NB4 (cell line): ENCODE measurements at regions not wholly inside any gene's neighbourhood (a gene's known extent, or its start where the extent isn't known, plus 50 kb on each side); places are given as distances from the start of the nearest gene placed in this dataset.

Experiments used
- DNase-seq: peaks from one replicate; pipeline ENCODE4 v3.0.0; 2010; ENCODE audit warnings: low read depth
- H3K4me3 ChIP-seq: one replicate; pipeline ENCODE4 v1.5.1; 2011; ENCODE audit warnings: mild to moderate bottlenecking, low read depth, low read length, moderate library complexity
- MYC ChIP-seq: IDR thresholded peaks from 2 replicates; pipeline ENCODE4 v1.6.1; 2011; ENCODE audit warnings: low read depth, low read length
- POLR2A ChIP-seq: IDR thresholded peaks from 2 replicates; pipeline ENCODE4 v1.6.1; 2011; ENCODE audit warnings: mild to moderate bottlenecking; ENCODE audit not compliant: insufficient read length; ENCODE audit errors: extremely low read depth
- TF ChIP-seq, protein P1 (sequence below): IDR thresholded peaks from one replicate; pipeline ENCODE4 v1.5.1; 2012; ENCODE audit warnings: low read depth, low read length
- TF ChIP-seq, protein P2 (sequence below): IDR thresholded peaks from 2 replicates; pipeline ENCODE4 v1.6.1; 2011; ENCODE audit warnings: low read depth, low read length

- DNase-seq, result no peak
- no peak overlapping the region for H3K4me3 ChIP-seq
- TF ChIP-seq, protein P1, sequence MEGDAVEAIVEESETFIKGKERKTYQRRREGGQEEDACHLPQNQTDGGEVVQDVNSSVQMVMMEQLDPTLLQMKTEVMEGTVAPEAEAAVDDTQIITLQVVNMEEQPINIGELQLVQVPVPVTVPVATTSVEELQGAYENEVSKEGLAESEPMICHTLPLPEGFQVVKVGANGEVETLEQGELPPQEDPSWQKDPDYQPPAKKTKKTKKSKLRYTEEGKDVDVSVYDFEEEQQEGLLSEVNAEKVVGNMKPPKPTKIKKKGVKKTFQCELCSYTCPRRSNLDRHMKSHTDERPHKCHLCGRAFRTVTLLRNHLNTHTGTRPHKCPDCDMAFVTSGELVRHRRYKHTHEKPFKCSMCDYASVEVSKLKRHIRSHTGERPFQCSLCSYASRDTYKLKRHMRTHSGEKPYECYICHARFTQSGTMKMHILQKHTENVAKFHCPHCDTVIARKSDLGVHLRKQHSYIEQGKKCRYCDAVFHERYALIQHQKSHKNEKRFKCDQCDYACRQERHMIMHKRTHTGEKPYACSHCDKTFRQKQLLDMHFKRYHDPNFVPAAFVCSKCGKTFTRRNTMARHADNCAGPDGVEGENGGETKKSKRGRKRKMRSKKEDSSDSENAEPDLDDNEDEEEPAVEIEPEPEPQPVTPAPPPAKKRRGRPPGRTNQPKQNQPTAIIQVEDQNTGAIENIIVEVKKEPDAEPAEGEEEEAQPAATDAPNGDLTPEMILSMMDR, result no peak
- TF ChIP-seq MYC (no peak), POLR2A (no peak)
Measured at GRCh38 chr14:101411151-101411550, 150.1 kb upstream of the DIO3 start.

DNA sequence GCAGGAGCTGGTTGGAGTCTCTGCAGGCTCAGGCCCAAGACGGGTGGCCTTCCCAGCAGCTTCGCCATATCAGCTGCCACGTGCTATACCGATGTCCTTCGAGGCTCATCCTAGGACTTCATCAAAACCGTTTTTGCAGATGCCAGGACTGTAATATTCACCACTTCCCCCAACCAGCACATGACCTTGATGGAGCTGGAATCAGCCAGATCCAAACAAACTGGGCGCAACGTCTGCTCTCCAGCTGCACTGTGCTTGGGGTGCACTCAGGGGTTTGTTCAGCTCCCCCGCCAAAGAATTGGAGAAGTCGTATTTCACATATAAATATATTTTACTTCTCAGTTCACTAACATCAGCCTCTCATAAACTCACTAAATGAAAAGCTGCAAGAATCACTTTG is 149.5 kb upstream of the DIO3 start:
- no peak for TF ChIP-seq MYC
- no peak for TF ChIP-seq POLR2A
- TF ChIP-seq, protein P2, sequence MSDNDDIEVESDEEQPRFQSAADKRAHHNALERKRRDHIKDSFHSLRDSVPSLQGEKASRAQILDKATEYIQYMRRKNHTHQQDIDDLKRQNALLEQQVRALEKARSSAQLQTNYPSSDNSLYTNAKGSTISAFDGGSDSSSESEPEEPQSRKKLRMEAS, result no peak
- TF ChIP-seq, protein P1, result no peak
- no peak for DNase-seq
- H3K4me3 ChIP-seq, result no peak overlapping the region

- no peak for TF ChIP-seq POLR2A
- TF ChIP-seq MYC, result no peak
- TF ChIP-seq, protein P1, result no peak
- TF ChIP-seq, protein P2, result no peak
- DNase-seq, result no peak
- H3K4me3 ChIP-seq, result no peak overlapping the region
Measured at GRCh38 chr14:101412739-101413138, 148.6 kb upstream of the DIO3 start.

DNA sequence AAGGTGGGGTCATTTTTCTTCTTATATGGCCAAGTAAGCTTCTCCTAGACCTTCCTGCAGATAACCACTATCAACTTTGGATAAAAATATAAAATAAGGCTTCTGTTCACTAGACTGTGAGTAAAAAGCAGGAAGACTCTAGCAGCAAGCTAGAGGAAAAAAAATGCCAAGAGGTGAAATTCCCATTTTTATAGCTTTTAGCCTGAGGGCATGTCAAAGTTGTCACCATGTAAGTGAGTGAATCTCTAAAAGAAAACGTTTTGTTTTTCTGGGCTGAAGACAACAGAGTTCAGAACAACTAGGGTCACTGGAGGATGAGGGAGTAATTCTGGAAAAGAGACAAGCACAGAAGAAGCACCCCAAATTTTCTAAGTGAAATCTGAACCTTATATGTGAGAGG is 143.9 kb upstream of the DIO3 start:
- no peak overlapping the region for H3K4me3 ChIP-seq
- no peak for DNase-seq
- no peak for TF ChIP-seq MYC

DNA sequence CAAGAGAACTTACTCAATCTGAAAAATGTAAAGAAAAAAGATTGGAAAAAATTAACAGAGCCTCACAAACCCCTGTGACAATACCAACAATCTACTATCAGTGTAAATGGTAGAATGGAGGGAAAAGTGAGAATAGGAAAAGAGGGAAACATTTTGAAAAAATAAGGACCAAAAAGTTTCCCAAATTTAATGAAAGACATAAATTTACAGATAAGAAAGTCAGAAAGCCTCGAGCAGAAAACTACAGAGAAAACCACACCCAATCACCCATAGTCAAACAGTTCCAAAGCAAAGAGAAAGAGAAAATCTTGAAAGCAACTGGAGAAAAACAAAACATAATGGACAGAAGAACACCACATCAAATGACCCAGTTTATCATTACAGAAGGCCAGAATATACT is 142.7 kb upstream of the DIO3 start:
- no peak overlapping the region for H3K4me3 ChIP-seq
- TF ChIP-seq, protein P1, result no peak
- TF ChIP-seq, protein P2, result no peak
- TF ChIP-seq MYC, result no peak
- no peak for TF ChIP-seq POLR2A
- no peak for DNase-seq

GRCh38 chr14:101426466-101426865 is 134.8 kb upstream of the DIO3 start:
- no peak for DNase-seq
- no peak overlapping the region for H3K4me3 ChIP-seq

GRCh38 chr14:101428409-101428808 is 132.9 kb upstream of the DIO3 start:
- H3K4me3 ChIP-seq, result no peak overlapping the region
- TF ChIP-seq MYC (no peak), POLR2A (no peak)
- TF ChIP-seq, protein P1, result no peak
- TF ChIP-seq, protein P2, result no peak
- DNase-seq, result no peak

More at GRCh38 chr14:101426466-101426865, 134.8 kb upstream of the DIO3 start:
- TF ChIP-seq, protein P2, result no peak
